Mesothelial cell of epicardium (in vitro differentiated cells): ENCODE measurements at regions not wholly inside any gene's neighbourhood (a gene's known extent, or its start where the extent isn't known, plus 50 kb on each side); places are given as distances from the start of the nearest gene placed in this dataset.

Source experiments
- DNase-seq, 2 experiments: peaks; one replicate each; pipeline ENCODE4 v3.0.0; 2021; ENCODE audit warnings: low spot score in 2 of 2; ENCODE audit not compliant: unreplicated experiment in 2 of 2
- H3K27ac Mint-ChIP-seq: 2 replicates; pipeline ENCODE4 v1.8.0; 2021; ENCODE audit warnings: mixed read lengths
- H3K27me3 Mint-ChIP-seq: 2 replicates; pipeline ENCODE4 v1.8.0; 2021; ENCODE audit warnings: low read depth, mixed read lengths
- H3K36me3 Mint-ChIP-seq: 2 replicates; pipeline ENCODE4 v1.8.0; 2021; ENCODE audit warnings: mixed read lengths
- H3K4me1 Mint-ChIP-seq: 2 replicates; pipeline ENCODE4 v1.8.0; 2021; ENCODE audit warnings: mixed read lengths
- H3K4me3 Mint-ChIP-seq: 2 replicates; pipeline ENCODE4 v1.8.0; 2021; ENCODE audit warnings: mild to moderate bottlenecking, moderate library complexity, mixed read lengths
- H3K9me3 Mint-ChIP-seq: 2 replicates; pipeline ENCODE4 v1.8.0; 2021; ENCODE audit warnings: mixed read lengths
- TF ChIP-seq, protein P1 (sequence below): fragments of 200-600 bp; sonication (generic); IDR thresholded peaks from one replicate; pipeline ENCODE4 v1.5.0; 2021; ENCODE audit warnings: antibody characterized with exemption; ENCODE audit not compliant: unreplicated experiment

DNA sequence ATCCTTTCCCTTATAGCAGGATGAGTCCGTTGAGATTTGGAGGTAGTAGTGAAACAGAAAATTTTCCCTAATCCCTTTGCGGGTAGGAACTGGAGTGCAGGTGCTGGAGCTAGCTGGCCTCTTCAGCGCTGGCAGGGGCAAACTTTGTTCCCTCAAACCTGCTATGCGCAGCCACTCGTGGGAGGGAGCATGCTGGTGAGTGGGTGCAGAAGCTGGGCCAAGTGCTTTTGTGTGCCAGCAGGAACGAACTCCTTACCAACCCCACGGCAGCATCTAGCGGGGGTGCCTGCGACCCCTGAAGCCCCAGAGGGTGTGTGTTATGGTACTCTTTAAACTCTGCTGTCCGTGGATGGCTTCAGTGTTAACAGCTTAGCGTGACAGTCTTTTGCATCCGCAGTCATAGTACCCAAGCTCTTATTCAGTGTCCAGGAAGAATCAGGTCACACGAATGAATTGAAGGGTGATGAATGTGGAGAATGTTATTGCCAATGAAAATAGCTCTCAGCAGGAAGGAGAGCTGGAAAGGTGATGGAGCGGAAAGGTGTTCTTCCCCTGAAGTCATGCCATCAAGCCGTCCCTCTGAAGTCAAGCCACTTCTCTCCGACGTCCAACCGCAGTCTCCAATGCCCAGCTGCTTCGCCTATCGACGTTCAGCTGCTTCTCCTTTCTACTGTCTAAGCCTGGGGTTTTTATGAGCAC lies 1445.1 kb upstream of the CDH9 start:
- no peak overlapping the region for H3K27ac Mint-ChIP-seq
- H3K4me3 Mint-ChIP-seq, result no peak overlapping the region
- H3K27me3 Mint-ChIP-seq, result no peaks in the 10 kb centered on the region
- H3K4me1 Mint-ChIP-seq, result peaks cover 3% of the 10 kb centered on the region
- TF ChIP-seq, protein P1, sequence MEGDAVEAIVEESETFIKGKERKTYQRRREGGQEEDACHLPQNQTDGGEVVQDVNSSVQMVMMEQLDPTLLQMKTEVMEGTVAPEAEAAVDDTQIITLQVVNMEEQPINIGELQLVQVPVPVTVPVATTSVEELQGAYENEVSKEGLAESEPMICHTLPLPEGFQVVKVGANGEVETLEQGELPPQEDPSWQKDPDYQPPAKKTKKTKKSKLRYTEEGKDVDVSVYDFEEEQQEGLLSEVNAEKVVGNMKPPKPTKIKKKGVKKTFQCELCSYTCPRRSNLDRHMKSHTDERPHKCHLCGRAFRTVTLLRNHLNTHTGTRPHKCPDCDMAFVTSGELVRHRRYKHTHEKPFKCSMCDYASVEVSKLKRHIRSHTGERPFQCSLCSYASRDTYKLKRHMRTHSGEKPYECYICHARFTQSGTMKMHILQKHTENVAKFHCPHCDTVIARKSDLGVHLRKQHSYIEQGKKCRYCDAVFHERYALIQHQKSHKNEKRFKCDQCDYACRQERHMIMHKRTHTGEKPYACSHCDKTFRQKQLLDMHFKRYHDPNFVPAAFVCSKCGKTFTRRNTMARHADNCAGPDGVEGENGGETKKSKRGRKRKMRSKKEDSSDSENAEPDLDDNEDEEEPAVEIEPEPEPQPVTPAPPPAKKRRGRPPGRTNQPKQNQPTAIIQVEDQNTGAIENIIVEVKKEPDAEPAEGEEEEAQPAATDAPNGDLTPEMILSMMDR, result no peak
- no peak for DNase-seq
- H3K36me3 Mint-ChIP-seq, result no peaks in the 10 kb centered on the region
- H3K9me3 Mint-ChIP-seq, result peaks cover 5% of the 10 kb centered on the region

DNA sequence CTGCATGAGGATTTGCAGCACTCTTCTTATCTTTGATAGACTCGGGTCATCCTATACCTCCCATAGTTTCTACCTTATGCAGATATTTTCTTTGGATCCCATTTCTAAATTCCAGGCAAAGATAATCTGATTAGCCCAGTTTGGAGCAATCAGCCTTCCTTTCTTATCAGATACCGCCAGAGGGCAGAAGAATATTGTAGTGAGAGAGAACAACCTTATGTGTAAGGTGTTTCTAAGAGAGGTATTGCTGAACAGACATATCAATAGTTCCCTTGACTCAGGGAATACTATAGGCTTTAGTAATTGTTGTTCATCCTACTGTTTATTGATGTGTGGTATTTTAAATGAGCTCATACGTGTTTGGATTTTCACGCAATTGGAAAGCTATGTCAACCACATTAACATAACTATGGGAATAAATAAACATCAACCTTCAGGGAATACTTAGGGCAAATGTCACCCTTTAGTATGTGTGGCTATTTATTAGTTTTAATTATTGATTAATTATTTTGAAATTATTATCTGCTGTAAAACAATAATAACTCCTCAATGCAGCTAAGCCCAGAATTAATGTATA lies 1435.2 kb upstream of the CDH9 start:
- TF ChIP-seq, protein P1, result peak; percentile 29
- peaks cover 7% of the 10 kb centered on the region for H3K9me3 Mint-ChIP-seq
- DNase-seq, result no peak
- no peak overlapping the region for H3K4me3 Mint-ChIP-seq
- no peaks in the 10 kb centered on the region for H3K27me3 Mint-ChIP-seq
- H3K27ac Mint-ChIP-seq, result no peak overlapping the region
- peaks cover 10% of the 10 kb centered on the region for H3K4me1 Mint-ChIP-seq
- H3K36me3 Mint-ChIP-seq, result no peaks in the 10 kb centered on the region

DNA sequence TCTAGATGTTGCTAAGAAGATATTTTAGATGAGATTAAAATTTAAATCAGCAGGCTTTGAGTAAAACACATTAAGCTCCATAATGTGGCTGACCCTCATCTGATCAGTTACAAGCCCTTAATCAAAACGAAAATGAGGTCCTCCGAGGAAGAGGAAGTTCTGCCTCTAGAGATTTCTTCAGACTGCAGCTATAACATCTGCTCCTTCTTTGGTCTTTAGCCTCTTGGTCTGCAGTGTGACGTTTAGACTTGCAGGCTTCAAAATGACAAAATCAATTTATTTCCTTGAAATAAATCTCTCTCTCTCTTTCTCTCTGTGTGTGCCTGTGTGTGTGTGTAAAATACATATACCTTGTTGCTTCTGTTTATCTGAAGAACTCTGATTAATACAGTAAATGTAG lies 1429.8 kb upstream of the CDH9 start:
- no peak for DNase-seq
- Mint-ChIP-seq H3K4me3 (no peak overlapping the region), H3K9me3 (no peaks in the 10 kb centered on the region), H3K36me3 (no peaks in the 10 kb centered on the region), H3K27me3 (no peaks in the 10 kb centered on the region), H3K27ac (no peak overlapping the region), H3K4me1 (peaks cover 13% of the 10 kb centered on the region)
- TF ChIP-seq, protein P1, result no peak

DNA sequence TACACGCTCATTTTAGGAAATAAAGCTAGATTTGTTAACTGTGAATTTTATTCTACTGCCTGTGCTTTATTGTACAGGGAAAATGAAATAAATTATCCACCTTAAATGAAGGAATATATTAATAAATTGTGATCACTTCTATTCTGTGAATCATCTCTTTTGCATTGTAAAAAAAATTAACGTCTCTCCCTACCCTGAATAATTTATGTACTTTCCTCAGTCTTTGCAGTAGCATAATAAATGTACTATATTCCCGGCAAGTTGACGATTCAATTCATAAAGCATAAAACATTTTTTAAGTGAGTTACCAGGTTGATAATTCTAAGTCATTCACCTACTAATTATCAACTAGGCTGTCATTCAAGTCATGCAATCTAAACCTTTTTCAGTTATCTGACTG lies 1425.3 kb upstream of the CDH9 start:
- no peaks in the 10 kb centered on the region for H3K27me3 Mint-ChIP-seq
- peaks cover 7% of the 10 kb centered on the region for H3K4me1 Mint-ChIP-seq
- H3K9me3 Mint-ChIP-seq, result no peaks in the 10 kb centered on the region
- no peak overlapping the region for H3K4me3 Mint-ChIP-seq
- no peak for DNase-seq
- no peaks in the 10 kb centered on the region for H3K36me3 Mint-ChIP-seq
- H3K27ac Mint-ChIP-seq, result no peak overlapping the region
- TF ChIP-seq, protein P1, result no peak

DNA sequence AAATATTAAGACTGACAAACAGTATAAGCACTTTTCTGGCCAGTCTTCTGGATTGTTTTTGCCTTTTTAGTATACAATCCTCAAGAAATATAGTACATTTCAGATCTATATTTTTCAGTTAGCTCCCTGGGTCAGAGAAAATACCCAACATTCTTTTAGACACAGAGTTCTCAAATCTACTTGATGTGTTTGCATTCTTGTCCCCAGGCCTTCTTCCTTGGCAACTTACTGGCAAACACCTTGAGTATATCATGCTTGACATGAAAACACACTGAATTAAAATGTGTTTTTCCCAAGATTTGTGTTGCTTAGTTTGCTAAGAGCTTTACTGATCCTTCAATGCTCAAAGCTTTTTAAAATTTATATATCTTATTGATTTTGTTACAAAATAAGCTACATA lies 1413.1 kb upstream of the CDH9 start:
- Mint-ChIP-seq H3K9me3 (peaks cover 25% of the 10 kb centered on the region), H3K4me3 (no peak overlapping the region), H3K4me1 (no peaks in the 10 kb centered on the region), H3K27ac (no peak overlapping the region), H3K27me3 (no peaks in the 10 kb centered on the region), H3K36me3 (no peaks in the 10 kb centered on the region)
- no peak for DNase-seq
- TF ChIP-seq, protein P1, result no peak
